ENCODE measurements at regions not wholly inside any gene's neighbourhood (a gene's known extent, or its start where the extent isn't known, plus 50 kb on each side); places are given as distances from the start of the nearest gene placed in this dataset.

DNA sequence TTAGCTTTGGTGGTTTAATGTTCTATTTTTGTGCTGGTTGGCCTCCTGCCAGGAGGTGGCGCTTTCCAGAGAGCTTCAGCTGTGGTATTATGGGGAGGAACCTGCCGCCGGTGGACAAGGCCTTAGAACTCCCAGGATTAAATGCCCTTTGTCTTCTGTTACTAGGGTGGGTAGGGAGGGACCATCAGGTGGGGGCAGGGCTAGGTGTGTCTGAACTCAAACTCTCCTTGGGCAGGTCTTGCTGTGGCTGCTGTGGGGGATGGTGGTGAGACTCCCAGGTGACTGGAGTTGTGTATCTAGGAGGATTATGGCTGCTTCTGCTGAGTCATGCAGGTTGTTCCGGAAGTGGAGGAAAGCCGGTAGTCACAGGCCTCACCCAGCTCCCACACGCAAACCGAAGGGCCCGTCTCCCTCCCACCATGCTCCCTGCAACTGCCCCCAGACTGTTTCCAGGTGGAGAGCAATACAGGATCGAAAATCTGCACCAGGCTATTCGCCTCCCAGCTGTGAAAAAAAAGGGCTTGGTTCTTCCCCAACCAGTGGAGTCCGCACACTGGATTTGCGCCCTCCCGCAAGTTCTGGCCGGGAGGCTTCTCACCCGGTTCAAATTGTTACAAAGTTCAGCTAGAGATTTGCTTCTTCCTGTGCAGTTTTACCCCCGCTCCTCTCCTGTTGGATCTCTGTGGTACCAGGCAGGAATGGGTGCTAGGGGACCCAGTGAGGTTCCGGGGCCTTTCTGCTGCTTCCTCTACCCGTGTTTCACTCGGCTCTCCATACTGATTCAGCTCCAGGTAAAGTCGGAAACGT is 220.5 kb downstream of the CENPF start:
- TF ChIP-seq, protein P1, sequence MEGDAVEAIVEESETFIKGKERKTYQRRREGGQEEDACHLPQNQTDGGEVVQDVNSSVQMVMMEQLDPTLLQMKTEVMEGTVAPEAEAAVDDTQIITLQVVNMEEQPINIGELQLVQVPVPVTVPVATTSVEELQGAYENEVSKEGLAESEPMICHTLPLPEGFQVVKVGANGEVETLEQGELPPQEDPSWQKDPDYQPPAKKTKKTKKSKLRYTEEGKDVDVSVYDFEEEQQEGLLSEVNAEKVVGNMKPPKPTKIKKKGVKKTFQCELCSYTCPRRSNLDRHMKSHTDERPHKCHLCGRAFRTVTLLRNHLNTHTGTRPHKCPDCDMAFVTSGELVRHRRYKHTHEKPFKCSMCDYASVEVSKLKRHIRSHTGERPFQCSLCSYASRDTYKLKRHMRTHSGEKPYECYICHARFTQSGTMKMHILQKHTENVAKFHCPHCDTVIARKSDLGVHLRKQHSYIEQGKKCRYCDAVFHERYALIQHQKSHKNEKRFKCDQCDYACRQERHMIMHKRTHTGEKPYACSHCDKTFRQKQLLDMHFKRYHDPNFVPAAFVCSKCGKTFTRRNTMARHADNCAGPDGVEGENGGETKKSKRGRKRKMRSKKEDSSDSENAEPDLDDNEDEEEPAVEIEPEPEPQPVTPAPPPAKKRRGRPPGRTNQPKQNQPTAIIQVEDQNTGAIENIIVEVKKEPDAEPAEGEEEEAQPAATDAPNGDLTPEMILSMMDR (IDR thresholded peaks at IDR 0.05; ENCODE audit: low read depth, low read length), result no peak
- no peak overlapping the region for H3K4me3 ChIP-seq (ENCODE audit: low read depth, low read length)

DNA sequence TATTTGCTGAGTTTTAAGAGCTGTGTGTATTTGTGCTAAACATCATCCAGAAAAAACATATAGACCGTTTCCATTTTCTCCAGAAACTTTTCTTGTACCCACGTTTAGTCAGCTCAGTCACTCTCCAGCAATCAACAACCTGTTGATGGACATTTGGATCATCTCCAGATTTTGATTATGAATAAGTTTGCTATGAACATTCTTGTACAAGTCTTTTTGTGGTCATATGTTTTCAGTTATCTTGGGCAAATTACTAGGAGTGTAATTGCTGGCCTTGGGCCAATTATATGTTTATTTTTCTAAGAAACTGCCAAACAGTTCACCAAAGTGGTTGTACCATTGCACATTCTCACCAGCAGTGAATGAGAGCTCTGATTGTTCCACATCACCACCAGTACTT is 221.8 kb downstream of the CENPF start:
- H3K4me3 ChIP-seq (ENCODE audit: low read depth, low read length), result no peak overlapping the region
- TF ChIP-seq, protein P1 (IDR thresholded peaks at IDR 0.05; ENCODE audit: low read depth, low read length), result no peak

DNA sequence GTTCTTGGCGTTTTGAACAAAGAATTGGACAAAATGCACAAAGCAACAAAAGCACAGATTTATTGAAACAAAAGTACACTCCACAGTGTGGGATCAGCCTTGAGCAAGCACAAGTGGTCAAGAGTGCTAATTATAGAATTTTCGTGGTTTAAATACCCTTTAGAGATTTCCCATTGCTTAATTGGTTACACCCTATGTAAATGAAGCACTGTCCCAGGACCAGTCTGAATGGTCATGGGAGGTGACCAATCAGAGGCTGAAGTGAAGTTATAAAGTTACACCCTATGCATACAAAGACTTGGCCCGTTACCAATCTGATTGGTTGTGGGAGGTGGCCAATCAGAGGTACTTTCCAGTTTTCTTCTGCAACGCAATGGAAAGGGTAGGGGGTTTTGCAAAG is 223.6 kb downstream of the CENPF start:
- TF ChIP-seq, protein P1 (IDR thresholded peaks at IDR 0.05; ENCODE audit: low read depth, low read length), result no peak
- no peak overlapping the region for H3K4me3 ChIP-seq (ENCODE audit: low read depth, low read length)

DNA sequence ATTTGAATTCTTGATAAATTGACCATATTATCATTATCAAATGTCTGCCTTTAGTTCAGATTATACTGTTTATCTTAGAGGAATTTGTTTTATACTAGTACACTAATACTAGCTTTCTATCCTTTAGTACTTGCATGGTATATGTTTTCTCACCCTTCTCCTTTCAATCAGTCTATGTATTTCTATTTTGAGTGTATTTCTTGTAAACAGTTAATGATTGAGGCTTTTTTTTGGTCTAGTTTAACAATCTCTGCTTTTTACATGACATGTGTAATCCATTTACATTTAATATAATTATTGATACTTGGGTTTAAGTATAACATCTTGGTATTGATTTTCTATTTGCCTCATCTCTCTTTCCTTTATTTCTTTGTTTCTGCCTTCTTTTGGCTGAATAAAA is 224.9 kb downstream of the CENPF start:
- TF ChIP-seq, protein P1 (IDR thresholded peaks at IDR 0.05; ENCODE audit: low read depth, low read length), result no peak
- no peak overlapping the region for H3K4me3 ChIP-seq (ENCODE audit: low read depth, low read length)

DNA sequence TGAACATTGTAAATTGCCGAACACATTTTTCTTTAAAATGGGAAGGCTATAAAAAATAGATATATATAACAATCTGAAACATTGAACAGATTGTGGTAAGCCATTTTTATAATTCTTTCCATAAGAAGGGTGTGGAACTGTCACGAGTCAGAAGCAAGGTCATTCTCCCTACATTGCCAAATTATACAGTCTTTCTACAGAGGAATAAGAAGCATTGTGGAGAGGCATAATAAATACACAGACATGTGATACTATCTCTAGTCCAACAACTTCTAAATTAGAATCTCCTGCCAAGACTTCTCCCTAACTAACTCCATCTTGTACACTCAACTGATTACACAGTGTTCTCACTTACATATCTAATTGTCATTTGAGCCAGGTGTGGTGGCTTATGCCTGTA is 227.9 kb downstream of the CENPF start:
- TF ChIP-seq, protein P1 (IDR thresholded peaks at IDR 0.05; ENCODE audit: low read depth, low read length), result no peak

DNA sequence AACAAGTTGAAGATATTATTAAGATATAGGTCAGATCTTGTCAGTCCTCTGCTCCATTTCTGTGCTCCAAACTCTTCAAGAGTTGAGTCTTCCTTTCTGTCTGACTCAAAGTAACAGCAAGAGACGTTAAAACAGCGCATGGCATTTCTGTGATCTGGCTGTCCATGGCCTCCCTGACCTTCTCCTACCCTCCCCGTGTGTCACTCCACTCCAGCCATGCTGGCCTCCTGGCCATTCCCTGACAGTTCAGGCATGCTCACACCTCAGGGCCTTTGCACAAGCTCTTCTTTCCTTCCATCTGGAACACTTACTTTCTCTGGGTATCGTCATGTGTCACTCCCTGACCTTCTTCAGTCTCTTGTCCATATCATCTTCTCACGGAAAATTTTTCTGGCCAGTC is 229.0 kb downstream of the CENPF start:
- H3K4me3 ChIP-seq (ENCODE audit: low read depth, low read length), result no peak overlapping the region
- TF ChIP-seq, protein P1 (IDR thresholded peaks at IDR 0.05; ENCODE audit: low read depth, low read length), result no peak

More for the DNA sequence above, 227.9 kb downstream of the CENPF start:
- no peak overlapping the region for H3K4me3 ChIP-seq (ENCODE audit: low read depth, low read length)

DNA sequence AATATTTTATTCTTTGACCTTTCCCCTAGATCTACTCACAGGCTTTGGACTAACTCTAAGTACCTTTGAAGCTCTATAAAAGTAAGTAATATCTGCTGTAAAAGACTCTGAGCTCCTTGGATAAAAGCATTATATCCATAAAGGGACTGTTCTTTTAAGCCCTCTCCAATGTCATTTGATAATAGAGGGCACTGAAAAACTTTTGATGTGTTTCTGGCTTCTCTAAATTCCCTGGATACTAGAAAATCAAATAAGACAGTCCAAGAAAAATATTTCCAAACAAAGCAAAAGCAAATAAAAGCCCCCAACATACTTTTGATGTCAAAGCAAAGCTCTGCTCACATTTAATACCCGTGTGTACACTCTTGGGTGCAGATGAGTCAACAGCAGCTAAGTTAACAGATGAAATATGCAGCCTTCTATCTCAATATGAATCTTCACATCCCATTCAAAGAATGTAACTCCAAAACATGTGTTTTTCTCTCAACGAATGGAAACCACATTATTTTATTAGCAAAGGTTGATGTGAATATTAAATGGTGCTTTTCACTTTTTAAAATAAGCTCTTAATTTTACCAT is 230.3 kb downstream of the CENPF start:
- TF ChIP-seq, protein P1 (IDR thresholded peaks at IDR 0.05; ENCODE audit: low read depth, low read length), result no peak

More for the DNA sequence above, 230.3 kb downstream of the CENPF start:
- H3K4me3 ChIP-seq (ENCODE audit: low read depth, low read length), result no peak overlapping the region

Measured in WI38 (cell line).